Heart left ventricle (tissue), 13 donors: ENCODE measurements at regions not wholly inside any gene's neighbourhood (a gene's known extent, or its start where the extent isn't known, plus 50 kb on each side); places are given as distances from the start of the nearest gene placed in this dataset.
"Not testable (repeated sequence)": the region's sequence is repeated elsewhere in the genome, so short reads cannot be mapped to it uniquely, and the experiment has no call there.

Experiments used
- CTCF ChIP-seq, 12 donors: fragments of 200-600 bp; sonication (generic) in 4 of 12; IDR thresholded peaks; one replicate each; pipeline versions ENCODE4 v1.5.0 to v1.8.0; 2018 to 2022; ENCODE audit warnings: antibody characterized with exemption in 12 of 12, mild to moderate bottlenecking in 5 of 12
- POLR2A ChIP-seq, 2 donors: fragments of 450-650 bp; IDR thresholded peaks; one replicate each; pipeline ENCODE4 v1.6.1; 2017; ENCODE audit warnings: antibody characterized with exemption in 2 of 2, mild to moderate bottlenecking in 2 of 2, moderate library complexity in 2 of 2
- donor health status: ischemic (EF 13 %, LVEDD 7.1; RV severe dilation, severe dysfunction).
- donor health status: DM: no; HTN: yes; CAD: no.
- donor health status: DM: no; HTN: no; CAD: no.
- donor health status: ischemic (EF 25% LVEDD 6.9; RV normal size, moderate dysfunction).
- donor health status: ischemic (EF 25% LVEDD 5.7; RV mildly dilated, moderate dysfunction).
- donor health status: ischemic (EF 35%, LVEDD 5.7; RV mildly dilated, moderate dysfunction).
- donor health status: nonischemic (EF 11% LVEDD 7.7; RV severe dilation, severe dysfunction).
- donor health status: DM: yes; HTN: yes; CAD: no.
- donor health status: PGD.
- donor health status: ischemic (EF 29% LVEDD 5.4; RV normal size, mild dysfunction).
- donor health status: nonischemic (EF 23%, LVEDD 6.1; RV moderate dilation, normal function).

GRCh38 chr2:49732924-49733323 lies 578.6 kb upstream of the FSHR start:
- TF ChIP-seq CTCF, POLR2A (IDR thresholded peaks at IDR 0.05): not testable (repeated sequence)
